GM18502 (cell line): ENCODE measurements at regions not wholly inside any gene's neighbourhood (a gene's known extent, or its start where the extent isn't known, plus 50 kb on each side); places are given as distances from the start of the nearest gene placed in this dataset.
"Not testable (repeated sequence)": the region's sequence is repeated elsewhere in the genome, so short reads cannot be mapped to it uniquely, and the experiment has no call there.

Source experiments
- ATAC-seq: cut with Tn5 transposase; IDR thresholded peaks from one replicate; pipeline ENCODE4 v1.9.1; 2021; ENCODE audit warnings: mild to moderate bottlenecking; ENCODE audit not compliant: unreplicated experiment, poor library complexity

GRCh38 chr16:5298202-5298601 is 200.6 kb upstream of the EEF2KMT start:
- no peak for ATAC-seq

GRCh38 chr16:5296176-5296575 is 198.6 kb upstream of the EEF2KMT start:
- no peak for ATAC-seq

GRCh38 chr16:5295304-5295703 is 197.7 kb upstream of the EEF2KMT start:
- ATAC-seq, result not testable (repeated sequence)

GRCh38 chr16:5282152-5282551 is 184.6 kb upstream of the EEF2KMT start:
- not testable (repeated sequence) for ATAC-seq

- ATAC-seq, result no peak
Observed at GRCh38 chr16:5257462-5257861, 159.9 kb upstream of the EEF2KMT start.

GRCh38 chr16:5252791-5253190 is 155.2 kb upstream of the EEF2KMT start:
- ATAC-seq, result no peak

- not testable (repeated sequence) for ATAC-seq
Observed at GRCh38 chr16:5247403-5247802, 149.8 kb upstream of the EEF2KMT start.

- not testable (repeated sequence) for ATAC-seq
Observed at GRCh38 chr16:5240278-5240626, 142.7 kb upstream of the EEF2KMT start.

GRCh38 chr16:5239472-5240277 is 142.1 kb upstream of the EEF2KMT start:
- ATAC-seq, result not testable (repeated sequence)

GRCh38 chr16:5235119-5235518 is 137.5 kb upstream of the EEF2KMT start:
- no peak for ATAC-seq

GRCh38 chr16:5234295-5235050 is 136.9 kb upstream of the EEF2KMT start:
- no peak for ATAC-seq

GRCh38 chr16:5231246-5231759 is 133.7 kb upstream of the EEF2KMT start:
- ATAC-seq, result no peak

- no peak for ATAC-seq
Observed at GRCh38 chr16:5228369-5228768, 130.8 kb upstream of the EEF2KMT start.

- no peak for ATAC-seq
Observed at GRCh38 chr16:5225931-5226655, 128.5 kb upstream of the EEF2KMT start.

- no peak for ATAC-seq
Observed at GRCh38 chr16:5222761-5223160, 125.2 kb upstream of the EEF2KMT start.

- not testable (repeated sequence) for ATAC-seq
Observed at GRCh38 chr16:5221831-5222230, 124.2 kb upstream of the EEF2KMT start.

- no peak for ATAC-seq
Observed at GRCh38 chr16:5220705-5221104, 123.1 kb upstream of the EEF2KMT start.

GRCh38 chr16:5216441-5217080 is 119.0 kb upstream of the EEF2KMT start:
- no peak for ATAC-seq

GRCh38 chr16:5215901-5216300 is 118.3 kb upstream of the EEF2KMT start:
- ATAC-seq, result no peak

GRCh38 chr16:5214466-5214865 is 116.9 kb upstream of the EEF2KMT start:
- ATAC-seq, result no peak
